NT2/D1 (cell line): ENCODE measurements at regions not wholly inside any gene's neighbourhood (a gene's known extent, or its start where the extent isn't known, plus 50 kb on each side); places are given as distances from the start of the nearest gene placed in this dataset.

Experiments
- DNase-seq: peaks from one replicate; pipeline ENCODE4 v3.0.0-alpha.2; 2011; ENCODE audit warnings: low read depth, low spot score
- H3K27me3 ChIP-seq: 2 replicates; pipeline ENCODE4 v1.6.0; 2011; ENCODE audit warnings: mild to moderate bottlenecking; ENCODE audit not compliant: insufficient read length, insufficient read depth
- H3K36me3 ChIP-seq: 2 replicates; pipeline ENCODE4 v1.6.1; 2011; ENCODE audit warnings: mild to moderate bottlenecking, low read length, mixed read lengths; ENCODE audit not compliant: insufficient read depth, insufficient read length
- H3K4me1 ChIP-seq: 2 replicates; pipeline ENCODE4 v1.5.1; 2011; ENCODE audit not compliant: insufficient read depth, insufficient read length
- H3K4me3 ChIP-seq: 2 replicates; pipeline ENCODE4 v1.5.1; 2011; ENCODE audit warnings: low read depth; ENCODE audit not compliant: insufficient read length
- H3K9ac ChIP-seq: 2 replicates; pipeline ENCODE4 v1.6.0; 2011; ENCODE audit warnings: low read depth; ENCODE audit not compliant: insufficient read length
- H3K9me3 ChIP-seq: 2 replicates; pipeline ENCODE4 v1.5.1; 2011; ENCODE audit warnings: mild to moderate bottlenecking, low read length; ENCODE audit not compliant: insufficient read depth
- SUZ12 ChIP-seq: IDR thresholded peaks from 2 replicates; pipeline ENCODE4 v1.6.1; 2011; ENCODE audit not compliant: insufficient read length, insufficient read depth; ENCODE audit errors: extremely low read depth
- YY1 ChIP-seq: IDR thresholded peaks from 2 replicates; pipeline ENCODE4 v1.6.1; 2011; ENCODE audit not compliant: insufficient read length, insufficient read depth
- ZNF274 ChIP-seq: IDR thresholded peaks from 2 replicates; pipeline ENCODE4 v1.6.1; 2011; ENCODE audit warnings: mild to moderate bottlenecking, low read depth, low read length

DNA sequence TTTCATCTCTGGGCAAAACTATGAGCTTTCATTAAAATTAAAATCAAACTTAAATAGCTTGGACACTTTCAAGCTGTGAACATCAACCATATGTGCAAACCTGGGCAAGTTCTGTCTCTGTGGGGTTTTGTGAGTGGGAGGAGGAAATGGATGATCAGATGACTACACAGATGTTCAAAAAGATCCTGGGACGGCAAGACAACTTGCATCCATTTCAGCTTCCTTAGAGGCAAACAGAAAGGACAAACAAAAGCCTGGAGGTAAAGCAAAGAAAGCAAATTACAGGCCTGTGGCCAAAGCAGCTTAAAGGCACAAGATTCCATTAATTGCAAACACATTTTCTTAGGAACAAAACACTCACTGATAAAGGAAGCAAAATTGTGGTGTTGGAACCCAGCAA, 222.2 kb downstream of the NEBL start:
- Histone ChIP-seq H3K36me3 (no peaks in the 10 kb centered on the region), H3K4me3 (no peak overlapping the region), H3K9ac (no peak overlapping the region), H3K4me1 (no peaks in the 10 kb centered on the region), H3K9me3 (no peaks in the 10 kb centered on the region), H3K27me3 (no peaks in the 10 kb centered on the region)
- no peak for DNase-seq
- TF ChIP-seq YY1 (no peak), ZNF274 (no peak), SUZ12 (no peak)

DNA sequence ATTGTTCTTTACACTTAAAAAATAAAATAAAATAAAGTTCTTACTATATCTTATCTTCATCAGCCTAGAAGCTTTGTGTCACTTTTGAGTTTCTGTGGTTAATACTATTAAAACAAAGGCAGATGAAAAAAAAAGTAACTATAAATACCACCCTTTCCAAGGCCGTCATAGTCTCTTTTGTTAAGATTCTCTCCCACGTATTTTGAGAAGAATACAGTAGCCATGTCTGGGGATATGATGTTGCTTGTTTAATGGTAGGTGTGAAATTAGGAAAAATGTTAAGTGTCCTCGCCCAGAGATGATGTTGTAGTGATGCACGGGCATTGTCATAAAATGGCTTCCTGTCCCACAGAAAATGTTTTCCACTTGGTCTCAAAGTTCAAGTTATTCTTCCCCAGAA, 223.9 kb downstream of the NEBL start:
- no peak for DNase-seq
- no peaks in the 10 kb centered on the region for H3K4me1 ChIP-seq
- no peaks in the 10 kb centered on the region for H3K27me3 ChIP-seq

DNA sequence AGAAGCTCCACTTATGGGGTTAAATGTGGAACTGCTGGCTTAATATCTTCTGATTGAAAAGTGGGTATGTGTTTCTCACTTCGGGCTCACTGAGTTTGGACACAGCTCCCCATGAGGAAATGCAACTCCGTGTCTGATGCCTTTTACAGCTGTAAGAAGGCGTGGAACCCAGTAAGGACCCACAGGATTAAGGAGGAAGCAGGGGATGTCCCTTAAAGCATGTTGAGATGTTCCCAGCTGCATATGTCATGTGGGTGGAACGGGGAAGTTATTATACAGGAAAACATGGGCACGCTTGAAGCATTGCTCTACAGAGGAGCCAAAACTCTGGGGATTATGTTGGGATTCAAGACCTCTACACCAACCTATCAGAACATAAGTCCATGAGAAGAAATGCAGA, 224.4 kb downstream of the NEBL start:
- DNase-seq = no peak
- Histone ChIP-seq H3K9ac (no peak overlapping the region), H3K36me3 (no peaks in the 10 kb centered on the region), H3K27me3 (no peaks in the 10 kb centered on the region), H3K4me1 (no peaks in the 10 kb centered on the region), H3K4me3 (no peak overlapping the region), H3K9me3 (no peaks in the 10 kb centered on the region)
- TF ChIP-seq YY1 = no peak
- no peak for TF ChIP-seq SUZ12
- TF ChIP-seq ZNF274 = no peak

More for the DNA sequence above, 223.9 kb downstream of the NEBL start:
- TF ChIP-seq SUZ12 = no peak
- no peak for TF ChIP-seq ZNF274
- no peak for TF ChIP-seq YY1
- H3K36me3 ChIP-seq = no peaks in the 10 kb centered on the region
- H3K9me3 ChIP-seq = no peaks in the 10 kb centered on the region
- no peak overlapping the region for H3K9ac ChIP-seq
- H3K4me3 ChIP-seq = no peak overlapping the region

DNA sequence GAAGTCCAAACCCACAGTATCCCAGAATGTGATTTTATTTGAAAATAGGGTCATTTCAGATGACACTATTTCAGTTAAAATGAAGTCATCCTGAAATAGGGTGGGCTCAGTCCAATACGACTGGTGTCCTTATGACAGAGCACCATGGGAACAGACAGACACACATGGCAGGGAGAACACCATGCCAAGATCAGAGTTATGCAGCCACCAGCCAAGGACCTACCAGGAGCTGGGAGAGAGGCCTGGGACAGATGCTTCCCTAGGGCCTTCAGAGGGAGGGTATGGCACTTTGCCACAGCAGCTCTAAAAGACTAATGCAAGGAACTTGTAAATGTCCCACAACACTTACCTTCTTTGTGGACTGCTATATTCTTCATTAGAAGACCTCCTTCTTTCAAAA, 226.5 kb downstream of the NEBL start:
- H3K9ac ChIP-seq = no peak overlapping the region
- no peak for TF ChIP-seq ZNF274
- TF ChIP-seq YY1 = no peak
- no peak for TF ChIP-seq SUZ12
- no peaks in the 10 kb centered on the region for H3K9me3 ChIP-seq
- no peaks in the 10 kb centered on the region for H3K4me1 ChIP-seq
- no peaks in the 10 kb centered on the region for H3K27me3 ChIP-seq
- no peaks in the 10 kb centered on the region for H3K36me3 ChIP-seq
- DNase-seq = no peak
- H3K4me3 ChIP-seq = no peak overlapping the region

DNA sequence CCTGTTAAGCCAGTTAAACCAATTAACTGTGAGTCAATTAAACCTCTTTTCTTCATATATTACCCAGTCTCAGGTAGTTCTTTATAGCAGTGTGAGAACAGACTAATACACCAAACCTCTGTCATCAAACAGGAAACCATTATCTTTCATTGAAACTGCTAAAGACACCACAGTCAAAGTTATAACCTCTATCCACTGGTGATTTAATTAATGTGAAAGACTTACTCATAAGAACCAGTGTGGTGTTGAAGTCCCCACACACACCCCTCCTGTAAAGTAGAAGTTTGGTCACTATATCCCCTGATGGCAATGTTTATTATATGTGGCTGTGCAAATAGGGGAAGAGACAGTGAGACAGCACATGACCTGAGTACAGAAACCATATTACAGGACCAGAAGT, 228.1 kb downstream of the NEBL start:
- Histone ChIP-seq H3K27me3 (no peaks in the 10 kb centered on the region), H3K36me3 (no peaks in the 10 kb centered on the region), H3K9me3 (no peaks in the 10 kb centered on the region), H3K4me1 (no peaks in the 10 kb centered on the region), H3K9ac (no peak overlapping the region), H3K4me3 (no peak overlapping the region)
- no peak for DNase-seq
- no peak for TF ChIP-seq YY1
- TF ChIP-seq SUZ12 = no peak
- no peak for TF ChIP-seq ZNF274

DNA sequence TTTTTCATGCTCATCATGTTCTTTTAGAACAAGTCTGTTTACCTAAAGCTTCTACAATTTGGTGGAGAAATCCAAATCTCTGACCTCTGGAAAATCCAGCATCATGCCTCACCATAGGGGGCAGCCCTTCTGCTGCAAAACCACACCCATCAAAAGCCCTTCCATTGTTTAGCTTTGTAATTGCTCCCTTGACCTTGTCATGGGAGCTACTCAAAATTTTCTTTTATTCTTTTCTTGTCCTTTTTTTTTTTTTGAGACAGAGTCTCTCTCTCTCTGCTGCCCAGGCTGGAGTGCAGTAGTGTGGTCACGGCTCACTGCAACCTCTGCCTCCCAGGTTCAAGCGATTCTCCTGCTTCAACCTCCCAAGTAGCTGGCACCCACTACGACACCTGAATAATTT, 234.4 kb downstream of the NEBL start:
- Histone ChIP-seq H3K36me3 (no peaks in the 10 kb centered on the region), H3K27me3 (no peaks in the 10 kb centered on the region), H3K9me3 (no peaks in the 10 kb centered on the region; the same call in 1 of the 2 replicates), H3K4me1 (no peaks in the 10 kb centered on the region), H3K9ac (no peak overlapping the region), H3K4me3 (no peak overlapping the region)
- TF ChIP-seq YY1 (no peak), ZNF274 (no peak), SUZ12 (no peak)
- no peak for DNase-seq

DNA sequence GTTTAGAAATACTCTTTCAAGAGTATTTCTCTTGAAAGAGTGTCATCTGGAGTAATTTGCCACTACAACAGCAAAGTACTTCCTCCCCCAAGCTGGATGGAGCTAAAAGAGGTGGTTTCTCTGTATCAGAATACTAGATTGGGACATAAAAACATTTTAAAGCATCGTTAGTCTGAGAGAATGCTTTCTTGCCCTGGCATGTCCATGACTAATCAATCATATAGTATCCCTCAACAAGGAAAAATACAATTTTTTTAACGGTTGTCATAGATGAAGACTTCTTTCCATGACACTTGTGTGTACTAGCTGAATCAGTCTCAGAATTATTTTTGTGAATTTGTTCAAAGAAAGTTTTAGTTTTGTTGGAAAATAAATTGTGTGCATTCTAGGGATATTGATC, 237.9 kb downstream of the NEBL start:
- TF ChIP-seq SUZ12 (no peak), YY1 (no peak), ZNF274 (no peak)
- Histone ChIP-seq H3K9me3 (no peaks in the 10 kb centered on the region; the same call in 1 of the 2 replicates), H3K4me3 (no peak overlapping the region), H3K36me3 (no peaks in the 10 kb centered on the region), H3K27me3 (no peaks in the 10 kb centered on the region), H3K9ac (no peak overlapping the region), H3K4me1 (no peaks in the 10 kb centered on the region)
- DNase-seq = no peak

DNA sequence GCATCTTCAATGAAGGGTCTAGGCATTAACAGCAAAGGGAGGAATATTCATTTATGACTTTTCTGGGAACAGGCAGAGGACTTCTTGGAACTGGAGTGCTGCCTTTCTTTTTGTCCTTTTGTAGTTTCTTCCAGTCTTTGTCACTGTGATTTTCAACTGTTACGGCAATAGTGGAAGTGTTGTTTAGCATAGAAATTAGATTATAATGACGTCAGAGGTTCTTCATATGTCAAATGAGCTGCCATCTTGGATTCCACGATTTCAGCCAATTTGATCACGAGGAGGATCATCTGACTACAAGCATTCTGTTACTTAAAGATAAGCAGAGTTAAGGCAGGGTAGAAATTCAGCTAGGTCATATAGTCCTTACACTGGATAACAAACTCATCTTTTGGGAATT, 239.0 kb downstream of the NEBL start:
- Histone ChIP-seq H3K27me3 (no peaks in the 10 kb centered on the region), H3K9ac (no peak overlapping the region), H3K9me3 (no peaks in the 10 kb centered on the region; the same call in 1 of the 2 replicates), H3K4me1 (no peaks in the 10 kb centered on the region), H3K4me3 (no peak overlapping the region), H3K36me3 (no peaks in the 10 kb centered on the region)
- TF ChIP-seq YY1 = no peak
- no peak for TF ChIP-seq SUZ12
- TF ChIP-seq ZNF274 = no peak
- no peak for DNase-seq
